Fibroblast of skin of right quadriceps (primary cell): ENCODE measurements at regions not wholly inside any gene's neighbourhood (a gene's known extent, or its start where the extent isn't known, plus 50 kb on each side); places are given as distances from the start of the nearest gene placed in this dataset.

Experiments
- DNase-seq: peaks from one replicate; pipeline ENCODE4 v3.0.0-alpha.2; 2013

- no peak for DNase-seq
Measured at GRCh38 chr3:120838441-120839091, 69.4 kb upstream of the STXBP5L start.

GRCh38 chr3:120839120-120839519 lies 68.9 kb upstream of the STXBP5L start:
- DNase-seq: no peak

- no peak for DNase-seq
Measured at GRCh38 chr3:120841264-120841663, 66.7 kb upstream of the STXBP5L start.

- DNase-seq: no peak
Measured at GRCh38 chr3:120846073-120846472, 61.9 kb upstream of the STXBP5L start.

GRCh38 chr3:120848503-120848902 lies 59.5 kb upstream of the STXBP5L start:
- DNase-seq: no peak

GRCh38 chr3:120850381-120851295 lies 57.4 kb upstream of the STXBP5L start:
- DNase-seq: peak; percentile 11

- no peak for DNase-seq
Measured at GRCh38 chr3:120852412-120852811, 55.6 kb upstream of the STXBP5L start.

- no peak for DNase-seq
Measured at GRCh38 chr3:120853416-120853815, 54.6 kb upstream of the STXBP5L start.

GRCh38 chr3:120854908-120855526 lies 53.0 kb upstream of the STXBP5L start:
- peak; percentile 6 for DNase-seq

- peak; percentile 85 for DNase-seq
Measured at GRCh38 chr3:120855665-120856437, 52.2 kb upstream of the STXBP5L start.
